IPS-20b (cell line): ENCODE measurements at regions not wholly inside any gene's neighbourhood (a gene's known extent, or its start where the extent isn't known, plus 50 kb on each side); places are given as distances from the start of the nearest gene placed in this dataset.

Experiments
- H3K27ac ChIP-seq: one replicate; pipeline ENCODE4 v1.5.1; 2013; ENCODE audit warnings: low read length
- H3K27me3 ChIP-seq: 2 replicates; pipeline ENCODE4 v1.6.1; 2013; ENCODE audit warnings: mild to moderate bottlenecking, low read length, inconsistent platforms; ENCODE audit not compliant: insufficient read depth
- H3K36me3 ChIP-seq: 2 replicates; pipeline ENCODE4 v1.6.1; 2013; ENCODE audit warnings: low read depth, mild to moderate bottlenecking, inconsistent platforms, low read length, moderate library complexity; ENCODE audit not compliant: insufficient read depth
- H3K4me1 ChIP-seq: 2 replicates; pipeline ENCODE4 v1.6.1; 2013; ENCODE audit warnings: mild to moderate bottlenecking, control low read depth, inconsistent platforms, low read length, moderate library complexity; ENCODE audit not compliant: insufficient read depth
- H3K4me3 ChIP-seq: 2 replicates; pipeline ENCODE4 v1.5.1; 2013; ENCODE audit warnings: mild to moderate bottlenecking, low read length, inconsistent platforms
- H3K9ac ChIP-seq: 2 replicates; pipeline ENCODE4 v1.6.1; 2013; ENCODE audit warnings: low read depth, mild to moderate bottlenecking, inconsistent platforms, low read length, moderate library complexity
- H3K9me3 ChIP-seq: 2 replicates; pipeline ENCODE4 v1.6.1; 2013; ENCODE audit warnings: mild to moderate bottlenecking, low read depth, low read length, inconsistent platforms; ENCODE audit not compliant: insufficient read depth

GRCh38 chr20:7003598-7003997 lies 236.1 kb downstream of the BMP2 start:
- no peak overlapping the region for H3K27ac ChIP-seq
- no peak overlapping the region for H3K4me3 ChIP-seq
- H3K27me3 ChIP-seq: no peaks in the 10 kb centered on the region
- no peaks in the 10 kb centered on the region for H3K36me3 ChIP-seq
- no peak overlapping the region for H3K9ac ChIP-seq
- H3K9me3 ChIP-seq: peaks cover 10% of the 10 kb centered on the region
- H3K4me1 ChIP-seq: no peaks in the 10 kb centered on the region

- Histone ChIP-seq H3K9me3 (peaks cover 19% of the 10 kb centered on the region), H3K27me3 (no peaks in the 10 kb centered on the region), H3K36me3 (no peaks in the 10 kb centered on the region), H3K27ac (no peak overlapping the region), H3K4me3 (no peak overlapping the region), H3K4me1 (no peaks in the 10 kb centered on the region), H3K9ac (no peak overlapping the region)
These were observed 237.3 kb downstream of the BMP2 start for GRCh38 chr20:7004801-7005200.

- Histone ChIP-seq H3K9me3 (peaks cover 20% of the 10 kb centered on the region), H3K9ac (no peak overlapping the region), H3K4me1 (no peaks in the 10 kb centered on the region), H3K36me3 (no peaks in the 10 kb centered on the region), H3K27me3 (no peaks in the 10 kb centered on the region), H3K4me3 (no peak overlapping the region), H3K27ac (no peak overlapping the region)
These were observed 243.0 kb downstream of the BMP2 start for GRCh38 chr20:7010527-7010926.

DNA sequence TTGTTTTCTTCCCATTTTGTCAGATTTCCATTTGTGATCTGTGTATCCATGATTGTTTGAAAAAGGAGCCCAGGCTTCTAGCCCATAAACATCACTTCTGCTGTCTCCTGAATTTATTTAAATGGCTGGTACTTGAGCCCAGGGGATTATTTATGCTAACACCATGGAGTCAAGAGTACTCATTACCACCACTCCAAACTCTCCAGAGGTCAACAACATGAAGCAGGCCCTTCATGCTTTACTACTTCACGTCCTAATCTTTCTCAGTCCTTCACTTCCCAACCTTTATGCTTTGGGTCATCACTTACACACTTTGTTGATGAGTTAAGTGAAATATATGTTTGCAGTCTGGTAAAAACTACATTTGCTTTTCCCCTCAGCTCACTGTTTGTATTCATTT lies 247.8 kb downstream of the BMP2 start:
- Histone ChIP-seq H3K9me3 (no peaks in the 10 kb centered on the region), H3K27ac (no peak overlapping the region), H3K4me1 (no peaks in the 10 kb centered on the region), H3K9ac (no peak overlapping the region), H3K4me3 (no peak overlapping the region), H3K36me3 (no peaks in the 10 kb centered on the region), H3K27me3 (no peaks in the 10 kb centered on the region)

DNA sequence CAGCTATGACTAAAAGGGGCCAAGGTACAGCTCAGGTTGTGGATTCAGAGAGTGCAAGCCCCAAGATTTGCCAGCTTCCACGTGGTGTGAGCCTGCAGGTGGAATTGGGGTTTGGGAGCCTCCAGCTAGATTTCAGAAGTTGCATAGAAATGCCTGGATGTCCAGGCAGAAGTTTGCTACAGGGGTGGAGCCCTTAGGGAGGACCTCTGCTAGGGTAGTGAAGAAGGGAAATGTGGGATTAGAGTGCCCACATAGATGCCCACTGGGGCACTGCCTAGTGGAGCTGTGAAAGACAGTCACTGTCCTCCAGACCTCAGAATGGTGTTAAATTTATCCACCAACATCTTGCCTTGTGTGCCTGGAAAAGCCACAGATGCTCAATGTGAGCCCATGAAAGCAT lies 255.1 kb downstream of the BMP2 start:
- no peaks in the 10 kb centered on the region for H3K4me1 ChIP-seq
- no peaks in the 10 kb centered on the region for H3K36me3 ChIP-seq
- H3K4me3 ChIP-seq: no peak overlapping the region
- no peak overlapping the region for H3K9ac ChIP-seq
- H3K27me3 ChIP-seq: no peaks in the 10 kb centered on the region
- no peak overlapping the region for H3K27ac ChIP-seq
- peaks cover 17% of the 10 kb centered on the region for H3K9me3 ChIP-seq

DNA sequence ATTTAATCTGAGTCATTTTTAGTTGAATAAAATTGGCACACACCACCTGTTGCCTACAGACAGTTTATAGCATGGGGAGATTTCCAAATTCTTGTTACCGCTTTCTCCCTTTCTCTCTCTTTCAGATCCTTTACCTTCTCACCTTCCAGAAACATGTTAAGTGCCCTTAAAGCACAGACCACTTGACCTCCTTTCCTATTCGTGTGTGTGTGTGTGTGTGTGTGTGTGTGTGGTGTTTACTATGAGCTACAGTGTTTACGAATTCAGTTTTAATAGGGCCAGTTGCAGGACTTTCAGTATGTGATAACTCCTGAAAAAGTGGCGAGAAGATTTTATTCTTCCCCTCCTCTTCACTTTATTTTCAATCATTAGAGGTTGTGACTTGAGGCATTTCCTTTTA lies 258.1 kb downstream of the BMP2 start:
- no peaks in the 10 kb centered on the region for H3K27me3 ChIP-seq
- no peak overlapping the region for H3K27ac ChIP-seq
- H3K9me3 ChIP-seq: peaks cover 17% of the 10 kb centered on the region
- no peak overlapping the region for H3K9ac ChIP-seq
- no peaks in the 10 kb centered on the region for H3K4me1 ChIP-seq
- H3K4me3 ChIP-seq: no peak overlapping the region
- H3K36me3 ChIP-seq: no peaks in the 10 kb centered on the region

DNA sequence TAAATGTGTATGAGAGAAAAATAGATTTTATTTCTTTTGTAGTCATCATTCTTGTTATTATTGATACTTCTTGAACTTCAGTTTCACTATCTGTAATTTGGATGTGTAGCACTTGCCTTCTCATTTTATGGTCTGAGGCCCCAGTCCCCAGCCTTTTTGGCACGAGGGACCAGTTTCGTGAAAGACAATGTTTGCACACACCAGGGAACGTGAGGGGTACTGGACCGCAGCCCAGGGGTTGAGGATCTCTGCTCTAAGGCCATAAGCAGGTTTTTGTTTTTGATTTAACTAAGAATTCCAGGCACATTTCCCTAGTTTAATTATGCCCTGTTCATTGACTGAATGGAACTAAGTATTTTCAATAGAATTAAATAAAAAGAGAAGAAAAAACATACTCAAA lies 261.5 kb downstream of the BMP2 start:
- Histone ChIP-seq H3K36me3 (no peaks in the 10 kb centered on the region), H3K9ac (no peak overlapping the region), H3K4me3 (no peak overlapping the region), H3K27ac (no peak overlapping the region), H3K27me3 (no peaks in the 10 kb centered on the region), H3K4me1 (no peaks in the 10 kb centered on the region), H3K9me3 (no peaks in the 10 kb centered on the region)

GRCh38 chr20:7031222-7031621 lies 263.7 kb downstream of the BMP2 start:
- no peak overlapping the region for H3K27ac ChIP-seq
- H3K9me3 ChIP-seq: 0 out of 2 replicates have a peak, but pooled peaks cover 3% of the 10 kb centered on the region
- no peaks in the 10 kb centered on the region for H3K36me3 ChIP-seq
- H3K9ac ChIP-seq: no peak overlapping the region
- H3K4me1 ChIP-seq: no peaks in the 10 kb centered on the region
- H3K27me3 ChIP-seq: no peaks in the 10 kb centered on the region
- H3K4me3 ChIP-seq: no peak overlapping the region

DNA sequence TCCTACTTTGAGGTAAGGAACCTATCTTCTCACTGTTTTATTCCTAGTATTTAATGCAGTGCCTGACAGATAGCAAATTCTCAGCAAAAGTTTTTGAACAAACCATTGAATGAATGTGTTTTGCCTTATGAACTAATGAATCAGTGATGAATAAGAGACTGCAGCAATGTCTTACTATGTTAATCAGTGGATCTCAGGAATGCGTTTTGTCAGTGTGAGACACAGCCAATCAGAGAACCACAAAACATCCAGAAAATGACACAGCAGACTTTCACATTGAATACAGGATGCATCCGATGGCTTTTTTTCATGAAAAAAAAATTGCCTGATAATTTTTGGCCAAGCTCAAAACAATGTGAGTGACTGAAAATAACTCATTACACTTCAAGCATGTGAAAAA lies 270.5 kb downstream of the BMP2 start:
- 0 out of 2 replicates have a peak, but pooled peaks cover 3% of the 10 kb centered on the region for H3K9me3 ChIP-seq
- no peaks in the 10 kb centered on the region for H3K36me3 ChIP-seq
- H3K4me3 ChIP-seq: no peak overlapping the region
- H3K27ac ChIP-seq: no peak overlapping the region
- no peaks in the 10 kb centered on the region for H3K4me1 ChIP-seq
- no peak overlapping the region for H3K9ac ChIP-seq
- H3K27me3 ChIP-seq: no peaks in the 10 kb centered on the region

GRCh38 chr20:7057611-7058010 lies 290.1 kb downstream of the BMP2 start:
- H3K9me3 ChIP-seq: no peaks in the 10 kb centered on the region
- peaks cover 8% of the 10 kb centered on the region; the same call in 1 of the 2 replicates for H3K4me1 ChIP-seq
- H3K4me3 ChIP-seq: no peak overlapping the region
- no peak overlapping the region for H3K27ac ChIP-seq
- no peaks in the 10 kb centered on the region for H3K27me3 ChIP-seq
- no peak overlapping the region for H3K9ac ChIP-seq
- H3K36me3 ChIP-seq: no peaks in the 10 kb centered on the region

- no peak overlapping the region for H3K4me3 ChIP-seq
- no peak overlapping the region for H3K9ac ChIP-seq
- H3K9me3 ChIP-seq: no peaks in the 10 kb centered on the region
- H3K27ac ChIP-seq: no peak overlapping the region
- no peaks in the 10 kb centered on the region for H3K27me3 ChIP-seq
- H3K4me1 ChIP-seq: no peaks in the 10 kb centered on the region
- H3K36me3 ChIP-seq: no peaks in the 10 kb centered on the region
These were observed 311.3 kb downstream of the BMP2 start for GRCh38 chr20:7078804-7079203.

GRCh38 chr20:7080472-7080871 lies 313.0 kb downstream of the BMP2 start:
- H3K36me3 ChIP-seq: no peaks in the 10 kb centered on the region
- H3K27ac ChIP-seq: no peak overlapping the region
- H3K27me3 ChIP-seq: no peaks in the 10 kb centered on the region
- H3K9me3 ChIP-seq: no peaks in the 10 kb centered on the region
- H3K4me3 ChIP-seq: no peak overlapping the region
- H3K4me1 ChIP-seq: no peaks in the 10 kb centered on the region
- no peak overlapping the region for H3K9ac ChIP-seq

GRCh38 chr20:7085467-7085866 lies 318.0 kb downstream of the BMP2 start:
- H3K27ac ChIP-seq: no peak overlapping the region
- no peaks in the 10 kb centered on the region for H3K36me3 ChIP-seq
- no peak overlapping the region for H3K9ac ChIP-seq
- H3K4me1 ChIP-seq: no peaks in the 10 kb centered on the region
- no peaks in the 10 kb centered on the region for H3K9me3 ChIP-seq
- H3K4me3 ChIP-seq: no peak overlapping the region
- H3K27me3 ChIP-seq: no peaks in the 10 kb centered on the region
